CD4-positive, alpha-beta T cell treated with Interleukin-4 for 4 hours (primary cell): ENCODE measurements at regions not wholly inside any gene's neighbourhood (a gene's known extent, or its start where the extent isn't known, plus 50 kb on each side); places are given as distances from the start of the nearest gene placed in this dataset.
"Not testable (repeated sequence)": the region's sequence is repeated elsewhere in the genome, so short reads cannot be mapped to it uniquely, and the experiment has no call there.

Source experiments
- DNase-seq: peaks from one replicate; pipeline ENCODE4 v3.0.0-alpha.2; 2020

DNA sequence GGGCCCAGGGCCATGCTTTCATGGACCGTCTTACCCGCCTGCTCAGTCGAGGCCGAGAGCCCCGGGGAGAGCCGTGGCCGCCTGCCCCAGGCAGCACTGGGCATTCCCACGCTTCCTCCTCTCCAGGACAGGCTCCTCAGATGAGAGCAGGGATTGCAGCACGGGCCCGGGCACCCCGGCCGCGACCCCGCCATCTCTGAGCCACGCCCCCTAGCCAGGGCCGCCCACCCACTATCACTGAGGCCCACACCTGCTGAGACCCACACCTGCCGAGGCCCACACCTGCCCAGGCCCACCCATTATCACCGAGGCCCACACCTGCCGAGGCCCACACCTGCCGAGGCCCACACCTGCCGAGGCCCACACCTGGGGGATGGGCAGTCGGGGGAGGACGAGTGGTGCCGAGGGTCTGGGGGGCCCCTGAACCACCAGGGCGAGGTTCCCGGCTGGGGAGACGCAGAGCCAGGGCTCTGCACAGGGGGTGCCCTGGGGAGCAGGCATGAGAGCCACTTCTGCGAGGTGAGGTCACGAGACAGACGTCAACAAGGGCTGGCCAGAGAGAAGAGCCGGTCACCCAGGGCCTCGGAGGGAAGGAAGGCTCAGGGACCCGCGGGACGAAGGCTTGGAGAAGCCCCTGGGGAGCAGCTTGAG, 235.6 kb downstream of the ERMARD start:
- DNase-seq, result no peak

DNA sequence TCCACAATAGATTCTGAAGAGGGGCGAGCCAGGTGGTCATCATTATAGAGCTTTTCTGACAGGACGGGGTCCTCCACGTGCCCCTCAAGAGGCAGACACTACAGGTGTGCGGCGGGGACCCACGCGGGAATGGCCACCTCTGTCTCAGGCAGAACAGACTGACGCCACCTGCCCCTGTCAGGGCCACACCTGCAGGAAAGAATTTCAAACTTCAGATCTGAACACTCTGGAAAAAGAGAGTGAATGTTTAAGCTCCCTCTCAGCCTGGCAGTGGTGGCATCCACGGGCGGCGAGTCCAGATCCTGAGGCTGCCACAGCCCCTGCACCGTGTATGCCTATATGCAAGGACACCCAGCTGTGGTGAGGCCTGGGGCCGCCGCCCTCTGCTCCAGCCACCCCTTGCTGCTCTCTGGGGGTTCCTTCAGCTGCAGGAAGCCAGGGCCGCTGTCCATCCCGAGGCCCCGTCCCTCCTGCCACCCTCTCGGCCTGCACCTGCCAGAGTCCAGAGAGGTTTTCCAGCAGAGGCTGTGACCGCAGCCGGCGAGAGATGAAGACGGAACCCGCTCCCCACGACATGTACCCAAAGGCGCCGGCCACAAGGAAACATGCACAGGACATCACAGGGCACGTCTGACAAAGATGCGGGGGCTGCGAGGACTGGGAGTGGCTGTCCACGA, 234.9 kb downstream of the ERMARD start:
- no peak for DNase-seq

DNA sequence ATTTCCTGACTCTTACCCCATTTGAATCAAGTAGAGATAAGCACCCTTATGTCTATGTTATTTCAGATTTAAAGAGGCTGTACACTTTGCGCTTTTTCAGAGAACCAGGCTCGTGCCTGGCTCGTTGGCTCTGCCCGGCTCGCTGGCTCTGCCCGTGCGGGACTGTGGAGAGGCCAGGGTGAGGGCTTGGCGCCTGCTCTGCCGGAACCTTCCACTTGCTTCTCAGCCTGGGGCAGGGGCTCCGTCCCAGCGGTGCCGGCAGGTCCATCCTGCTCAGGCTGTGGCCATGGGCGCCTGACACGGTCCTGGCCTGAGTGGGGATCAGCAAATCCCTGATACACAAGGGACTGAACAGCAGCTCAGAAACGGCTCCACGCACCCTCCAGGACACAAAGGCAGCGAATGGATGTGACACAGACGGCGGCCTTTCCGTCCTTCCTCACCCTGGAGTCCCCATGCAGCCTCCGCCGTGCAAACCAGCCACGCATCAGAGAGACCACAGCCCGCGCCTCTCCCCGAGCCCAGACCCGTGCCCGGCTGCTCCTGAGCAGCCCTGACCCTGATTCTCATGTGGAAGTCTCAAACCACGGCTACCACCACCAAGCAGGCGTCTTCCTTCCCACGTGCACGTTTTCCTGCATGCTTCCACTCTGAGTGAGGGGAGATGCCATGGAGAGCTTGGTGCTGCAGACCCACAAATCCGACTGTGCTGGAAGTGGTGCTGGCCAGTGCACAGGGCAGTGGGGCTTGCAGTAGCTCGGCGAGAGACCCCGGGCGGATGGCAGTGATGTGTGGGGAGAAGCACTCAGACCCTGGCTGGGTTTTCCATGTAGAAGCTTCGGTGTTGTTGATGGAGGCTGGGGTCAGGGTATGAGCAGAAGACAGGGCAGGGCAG, 233.9 kb downstream of the ERMARD start:
- no peak for DNase-seq

DNA sequence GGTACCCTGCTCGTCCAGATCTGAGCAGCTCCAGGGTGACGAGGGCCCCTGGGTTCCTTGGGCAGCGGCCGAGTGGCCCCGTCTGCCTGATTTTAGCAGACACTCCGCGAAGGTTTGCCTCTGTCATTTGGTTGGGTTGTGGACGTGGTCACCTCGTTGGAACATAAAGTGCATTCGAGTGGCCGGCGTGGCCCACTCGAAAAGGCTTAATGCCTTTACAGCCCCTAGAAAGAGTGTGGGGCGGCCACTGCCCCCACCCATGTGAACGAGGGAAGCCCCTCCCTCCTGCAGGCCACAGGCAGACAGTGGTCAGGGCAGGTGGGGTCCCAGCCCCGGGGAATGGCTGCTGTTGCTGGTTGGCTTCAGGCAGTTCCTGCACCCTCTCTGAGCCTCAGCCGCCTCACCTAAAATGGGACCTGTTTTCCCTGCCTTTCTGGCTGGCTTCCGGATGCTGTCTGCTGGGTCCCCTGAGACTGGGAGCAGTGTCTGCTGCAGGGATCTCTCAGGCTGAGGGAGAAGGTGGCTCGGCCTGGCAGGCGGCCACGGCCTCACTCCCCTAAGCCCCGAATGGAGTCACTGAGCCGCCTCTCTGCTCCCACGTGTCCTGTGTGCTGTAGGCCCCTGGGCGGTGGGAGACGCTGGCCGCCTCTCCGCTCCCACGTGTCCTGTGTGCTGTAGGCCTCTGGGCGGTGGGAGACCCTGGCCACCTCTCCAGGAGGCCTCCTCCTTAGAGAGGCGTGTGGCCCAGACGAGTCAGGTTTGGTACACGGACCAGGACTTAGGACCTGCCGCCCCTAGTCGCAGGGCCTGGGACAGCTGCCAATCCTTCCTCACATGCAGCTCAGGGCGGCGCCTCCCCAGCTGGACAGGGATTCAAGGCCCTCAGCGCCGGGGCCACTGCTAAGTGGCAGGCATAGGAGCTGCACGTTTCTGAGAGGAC, 233.0 kb downstream of the ERMARD start:
- DNase-seq, result no peak

DNA sequence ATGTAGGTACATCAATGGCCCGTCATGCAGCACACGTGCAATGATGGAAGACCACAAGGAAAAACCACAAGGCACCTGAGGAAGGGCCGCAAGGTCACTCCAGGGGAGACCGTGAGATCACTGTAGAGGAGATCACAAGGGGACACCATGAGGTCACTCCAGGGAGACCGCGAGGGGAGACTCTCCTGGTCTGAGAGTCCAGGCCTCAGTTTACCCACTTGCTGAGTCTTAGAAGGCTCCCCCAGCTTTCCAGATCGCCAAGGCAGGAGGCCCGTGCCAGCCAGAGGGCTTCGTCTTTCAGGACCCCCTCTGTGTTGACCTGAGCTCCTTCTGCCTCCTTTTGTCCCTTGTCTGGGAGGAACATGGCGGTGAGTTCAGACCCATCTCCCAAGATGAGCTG, 232.2 kb downstream of the ERMARD start:
- DNase-seq, result no peak

DNA sequence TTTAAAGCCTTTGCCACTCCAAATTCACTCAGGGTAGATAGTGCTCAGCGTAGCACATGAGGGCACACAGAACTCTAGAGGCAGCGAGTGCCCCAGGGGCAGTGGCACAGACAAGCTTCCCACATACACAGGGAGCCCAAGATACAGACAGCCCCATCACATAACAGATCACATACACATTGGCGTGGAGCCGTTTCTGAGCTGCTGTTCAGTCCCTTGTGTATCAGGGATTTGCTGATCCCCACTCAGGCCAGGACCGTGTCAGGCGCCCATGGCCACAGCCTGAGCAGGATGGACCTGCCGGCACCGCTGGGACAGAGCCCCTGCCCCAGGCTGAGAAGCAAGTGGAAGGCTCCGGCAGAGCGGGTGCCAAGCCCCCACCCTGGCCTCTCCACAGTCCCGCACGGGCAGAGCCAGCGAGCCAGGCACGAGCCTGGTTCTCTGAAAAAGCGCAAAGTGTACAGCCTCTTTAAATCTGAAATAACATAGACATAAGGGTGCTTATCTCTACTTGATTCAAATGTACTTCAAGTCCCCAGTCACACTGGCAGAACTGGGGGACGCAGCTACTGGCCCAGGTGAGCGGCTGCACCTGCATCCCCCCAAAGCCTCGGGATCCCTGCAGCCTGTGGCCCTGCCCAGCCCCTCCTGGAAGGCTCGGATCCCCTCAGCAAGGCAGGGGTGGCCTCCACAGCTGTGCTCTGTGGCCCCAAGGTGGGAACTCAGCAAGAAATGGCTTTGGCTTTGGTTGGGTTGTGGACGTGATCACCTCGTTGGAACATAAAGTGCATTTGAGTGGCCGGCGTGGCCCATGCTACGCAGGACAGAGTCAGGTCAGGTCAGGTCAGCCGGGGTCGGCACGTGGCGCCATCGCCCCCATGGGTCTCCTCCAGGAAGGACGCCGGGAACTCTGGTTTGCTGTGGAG, 231.3 kb downstream of the ERMARD start:
- no peak for DNase-seq

DNA sequence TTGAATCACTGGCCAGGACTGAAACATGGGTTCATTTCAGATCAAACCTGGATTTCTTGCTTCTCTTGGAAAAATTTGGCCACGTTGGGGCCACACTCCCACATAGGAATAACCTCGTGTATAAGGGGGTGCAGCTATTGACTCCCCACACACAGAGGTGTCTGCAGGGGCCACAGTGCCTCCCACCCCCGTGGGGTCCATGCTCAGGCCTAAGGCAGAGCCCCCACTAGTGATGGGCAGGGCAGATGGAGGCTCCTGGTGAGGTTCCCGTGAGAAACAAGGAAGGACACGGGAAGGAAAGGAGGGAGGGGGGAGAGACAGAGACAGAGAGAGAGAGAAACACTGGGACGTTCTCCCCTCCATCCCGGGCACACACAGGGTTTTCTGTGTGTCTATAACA, 230.5 kb downstream of the ERMARD start:
- DNase-seq, result no peak

DNA sequence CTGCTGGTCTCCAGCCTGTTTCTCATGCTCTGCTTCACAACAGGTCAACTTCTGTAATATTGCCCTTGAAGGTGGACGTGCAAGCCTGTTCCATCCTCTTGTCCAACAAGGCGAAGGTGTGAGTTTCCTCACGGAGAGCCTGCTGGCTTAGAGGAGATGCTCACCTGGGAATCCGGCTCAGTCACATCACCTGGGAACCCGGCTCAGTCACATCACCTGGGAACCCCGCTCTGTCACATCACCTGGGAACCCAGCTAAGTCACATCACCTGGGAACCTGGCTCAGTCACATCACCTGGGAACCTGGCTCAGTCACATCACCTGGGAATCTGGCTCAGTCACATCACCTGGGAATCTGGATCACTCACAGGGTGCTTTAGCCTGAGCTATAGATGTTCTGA, 230.1 kb downstream of the ERMARD start:
- DNase-seq, result no peak

DNA sequence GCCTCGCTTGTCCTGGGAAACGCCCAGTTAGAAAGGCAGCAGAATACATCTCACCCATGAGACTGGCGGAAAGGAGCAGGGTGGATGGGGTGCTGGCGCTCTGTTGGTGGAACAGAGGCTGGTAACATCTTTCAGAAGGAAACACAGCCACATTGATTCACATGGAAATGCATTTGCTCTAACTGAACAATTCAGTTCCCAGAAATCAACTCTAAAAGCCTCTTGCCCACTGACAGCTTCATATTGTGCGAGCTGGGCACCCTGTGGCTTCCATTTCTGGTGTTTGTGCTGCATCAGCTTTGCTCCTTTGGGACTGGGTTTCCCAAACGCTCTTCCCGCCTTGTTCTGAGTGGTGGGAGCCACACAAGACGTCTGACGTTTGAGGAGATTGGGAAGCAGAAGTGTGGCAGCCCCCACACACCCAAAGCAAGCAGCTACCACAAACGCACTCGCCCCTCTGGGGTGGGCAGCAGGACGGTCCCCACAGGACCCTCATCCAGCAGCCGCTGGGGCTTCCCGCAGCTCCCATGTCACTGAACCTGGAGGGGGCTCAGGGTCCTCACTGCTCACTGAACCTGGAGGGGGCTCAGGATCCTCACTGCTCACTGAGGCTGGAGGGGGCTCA, 229.5 kb downstream of the ERMARD start:
- no peak for DNase-seq

DNA sequence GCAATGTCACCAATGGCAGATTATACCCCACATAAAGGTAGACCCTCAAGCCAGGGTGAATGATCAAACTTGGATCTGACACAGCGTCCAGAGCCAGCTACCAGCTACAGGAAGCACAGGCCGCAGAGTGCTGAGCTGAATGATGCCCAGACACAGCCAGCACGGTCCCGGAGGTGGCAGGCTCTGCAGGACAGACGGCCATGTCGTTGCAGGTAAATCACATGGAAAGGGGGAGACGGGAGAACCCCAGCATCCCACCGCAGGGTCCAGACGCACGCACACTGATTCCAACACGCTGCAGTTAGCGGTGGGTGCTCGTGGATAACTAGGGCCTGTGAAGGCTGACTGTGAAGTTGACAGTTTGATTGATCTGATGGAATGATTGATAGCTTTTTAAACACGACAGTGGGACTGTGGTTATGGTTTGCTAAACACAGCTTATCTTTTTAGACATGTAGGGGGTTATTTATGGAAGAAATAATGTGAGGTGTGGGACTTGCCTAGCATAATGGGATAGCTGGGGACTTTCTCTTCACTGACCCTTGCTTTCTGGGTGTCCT, 228.5 kb downstream of the ERMARD start:
- DNase-seq, result no peak

DNA sequence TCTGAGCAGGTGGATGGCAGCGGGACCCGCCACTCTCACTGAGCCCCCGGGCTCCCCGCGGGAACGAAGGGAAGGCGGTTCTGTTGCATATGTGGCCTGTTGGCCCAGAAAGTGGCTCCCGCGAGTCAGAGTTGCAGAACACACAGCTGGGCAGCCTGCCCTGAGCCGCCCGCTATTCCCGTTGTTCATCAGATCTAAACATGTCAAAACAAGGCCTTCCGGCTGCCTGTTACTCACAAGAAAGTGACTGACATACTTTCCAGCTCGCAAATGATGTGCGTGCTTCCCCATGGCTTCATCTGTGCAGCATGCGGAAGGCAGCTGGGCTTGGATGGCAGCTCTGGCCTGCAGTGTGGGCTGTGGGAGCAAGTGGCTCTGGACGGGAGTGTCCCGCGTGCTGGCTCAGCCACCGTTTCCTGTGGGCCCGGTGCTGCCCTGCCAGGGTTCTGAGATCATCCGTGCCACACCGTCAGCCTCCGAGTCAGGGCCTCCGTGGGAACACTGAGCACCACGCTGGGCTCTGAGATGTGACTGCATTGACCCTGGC, 227.3 kb downstream of the ERMARD start:
- no peak for DNase-seq

DNA sequence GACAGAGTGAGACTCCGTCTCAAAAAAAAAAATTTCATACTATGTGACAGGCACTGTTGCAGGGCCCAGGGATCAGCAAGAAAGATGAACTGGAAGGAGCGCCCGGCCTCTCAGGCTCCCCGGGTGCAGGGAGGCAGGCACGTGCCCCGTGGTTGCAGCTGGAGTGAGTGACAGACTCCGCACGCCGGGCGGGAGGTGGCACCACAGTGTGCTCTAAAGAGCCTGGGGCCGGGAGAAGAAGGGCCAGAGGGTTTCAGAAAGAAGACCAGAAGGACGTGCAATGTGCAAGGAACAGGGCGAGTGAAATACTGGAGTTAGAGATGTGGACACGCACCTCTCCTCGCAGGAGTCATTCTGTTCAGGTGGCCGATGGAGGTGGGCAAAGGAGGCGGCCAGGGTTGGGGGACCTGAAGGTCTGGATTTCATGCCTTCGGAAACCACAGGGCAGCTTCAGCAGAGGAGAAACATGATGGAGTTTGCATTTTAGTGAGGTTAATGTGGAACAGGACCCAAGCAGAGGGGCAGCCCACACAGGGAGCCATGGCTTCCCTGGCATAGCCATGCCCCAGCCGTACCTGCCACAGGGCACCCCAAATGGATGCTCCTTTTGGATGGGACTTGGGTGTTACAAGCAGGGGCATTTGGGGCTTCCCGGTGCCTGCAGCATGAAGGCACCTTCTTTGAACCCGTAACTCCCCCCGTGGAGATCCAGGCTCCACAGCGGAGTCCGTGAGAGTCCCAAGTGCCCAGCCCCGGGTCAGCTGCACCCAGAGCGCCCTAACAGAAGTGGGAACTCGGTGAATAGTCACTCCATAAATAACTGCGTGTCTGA, 226.2 kb downstream of the ERMARD start:
- no peak for DNase-seq

DNA sequence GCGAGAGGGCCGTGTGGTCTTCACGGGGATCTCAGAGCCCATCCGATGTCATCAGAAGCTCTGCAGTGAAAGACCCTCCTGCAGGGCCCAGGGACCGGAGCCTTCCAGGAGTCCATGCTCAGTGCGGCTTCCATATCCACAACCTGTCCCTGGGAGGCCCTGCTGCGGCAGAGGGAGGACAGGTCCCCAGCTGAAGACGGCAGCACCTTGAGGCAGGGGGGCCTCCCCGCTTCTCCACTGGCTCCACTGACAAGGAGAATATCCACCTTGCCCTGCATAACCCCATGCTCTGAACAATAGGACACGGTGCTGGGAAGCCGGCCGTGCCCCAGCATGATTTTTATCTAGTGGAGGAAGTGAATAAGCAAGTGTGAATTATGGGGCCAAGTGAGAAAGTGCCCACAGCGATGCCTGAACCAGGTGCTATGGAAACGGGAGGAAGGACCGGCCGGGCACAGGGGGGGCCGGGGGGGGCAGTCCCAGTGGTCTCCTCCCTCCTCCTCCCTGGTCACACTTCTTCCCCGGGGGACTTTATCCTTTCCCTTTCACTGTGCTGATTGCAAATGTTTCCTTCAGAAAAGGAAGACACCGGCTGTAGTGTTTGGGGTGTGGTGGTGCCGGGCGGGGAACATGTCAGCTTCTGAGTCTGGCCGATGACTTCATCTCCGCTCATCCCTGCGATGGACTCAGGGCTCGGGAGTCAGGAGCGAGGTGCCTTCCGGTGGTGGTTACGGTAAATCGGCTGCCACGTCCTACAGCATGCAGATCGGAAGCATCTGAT, 225.1 kb downstream of the ERMARD start:
- DNase-seq, result no peak

DNA sequence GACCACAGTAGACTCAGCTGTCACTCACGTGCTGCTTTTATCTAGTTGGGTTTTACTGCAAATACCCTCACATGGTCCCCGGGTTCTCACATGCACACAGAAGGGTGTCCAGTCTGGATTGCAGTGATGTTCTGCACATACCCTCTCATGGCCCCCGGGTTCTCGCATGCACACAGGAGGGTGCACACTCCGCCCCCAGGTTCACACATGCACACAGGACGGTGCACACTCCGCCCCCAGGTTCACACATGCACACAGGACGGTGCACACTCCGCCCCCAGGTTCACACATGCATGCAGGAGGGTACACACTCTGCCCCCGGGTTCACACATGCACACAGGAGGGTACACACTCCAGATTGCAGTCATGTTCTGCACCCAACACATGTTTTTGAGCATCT, 224.3 kb downstream of the ERMARD start:
- no peak for DNase-seq

DNA sequence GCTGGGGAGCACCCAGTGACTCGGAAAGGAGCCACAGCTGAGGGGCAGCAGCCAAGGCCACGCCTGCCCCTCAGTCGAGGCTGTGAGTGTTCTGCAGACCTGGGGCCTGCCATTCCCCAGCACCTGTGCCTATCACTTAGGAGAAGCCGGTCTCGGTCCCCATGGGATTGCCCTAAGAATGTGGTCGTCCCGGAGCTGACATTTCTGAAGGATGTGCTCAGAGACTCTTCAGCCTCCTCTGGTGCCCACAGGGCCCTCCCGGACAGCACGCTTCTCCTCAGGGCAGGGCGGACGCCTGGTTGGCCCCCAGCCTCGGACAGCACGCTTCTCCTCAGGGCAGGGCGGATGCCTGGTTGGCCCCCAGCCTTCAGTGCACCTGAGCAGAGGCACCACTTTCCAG, 223.9 kb downstream of the ERMARD start:
- DNase-seq, result no peak

DNA sequence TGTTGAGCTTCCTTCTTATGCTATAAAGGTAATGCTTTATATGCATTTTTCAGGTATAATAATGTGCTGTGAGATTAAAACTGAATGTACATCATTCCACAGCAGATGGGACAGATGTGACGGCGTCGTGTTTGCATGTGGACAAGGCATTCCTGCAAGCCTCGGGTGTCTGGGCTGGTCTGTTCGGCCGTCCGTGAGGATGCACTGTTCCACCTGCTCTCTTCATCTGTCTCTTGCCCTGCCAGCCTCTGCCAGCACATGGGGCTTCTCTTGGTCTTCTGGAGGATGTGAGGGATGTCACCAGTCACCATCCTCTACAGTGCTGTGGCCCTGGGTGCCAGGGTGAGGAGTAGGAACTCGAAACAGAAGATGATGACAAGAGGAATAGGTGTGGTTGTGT, 223.2 kb downstream of the ERMARD start:
- no peak for DNase-seq

DNA sequence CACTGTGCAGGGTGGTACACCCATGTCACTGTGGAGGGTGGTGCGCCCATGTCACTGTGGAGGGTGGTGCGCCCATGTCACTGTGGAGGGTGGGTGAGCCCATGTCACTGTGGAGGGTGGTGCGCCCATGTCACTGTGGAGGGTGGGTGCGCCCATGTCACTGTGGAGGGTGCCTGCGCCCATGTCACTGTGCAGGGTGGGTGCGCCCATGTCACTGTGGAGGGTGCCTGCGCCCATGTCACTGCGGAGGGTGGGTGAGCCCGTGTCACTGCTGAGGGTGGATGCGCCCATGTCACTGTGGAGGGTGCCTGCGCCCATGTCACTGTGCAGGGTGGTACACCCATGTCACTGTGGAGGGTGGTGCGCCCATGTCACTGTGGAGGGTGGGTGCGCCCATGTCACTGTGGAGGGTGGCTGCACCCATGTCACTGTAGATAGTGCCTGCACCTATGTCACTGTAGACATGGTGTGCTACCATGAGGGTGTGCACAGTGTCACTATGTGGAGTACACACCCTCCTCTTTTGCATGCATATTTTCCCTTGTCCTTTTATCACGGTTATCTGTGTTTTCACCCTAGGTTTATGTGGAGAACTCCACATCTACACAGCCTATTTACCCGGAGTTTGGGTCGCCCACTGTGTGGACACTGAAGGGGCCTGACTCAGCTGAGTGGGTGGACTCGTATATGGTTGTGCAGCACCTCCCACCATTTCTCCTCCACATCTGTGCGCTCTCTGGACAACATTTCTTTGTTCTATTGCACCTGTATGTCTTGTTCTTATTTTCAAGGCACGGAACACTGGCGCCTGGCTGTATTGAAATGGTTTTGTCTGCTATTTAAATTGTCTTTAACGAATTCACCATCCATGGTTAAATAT, 222.4 kb downstream of the ERMARD start:
- not testable (repeated sequence) for DNase-seq

DNA sequence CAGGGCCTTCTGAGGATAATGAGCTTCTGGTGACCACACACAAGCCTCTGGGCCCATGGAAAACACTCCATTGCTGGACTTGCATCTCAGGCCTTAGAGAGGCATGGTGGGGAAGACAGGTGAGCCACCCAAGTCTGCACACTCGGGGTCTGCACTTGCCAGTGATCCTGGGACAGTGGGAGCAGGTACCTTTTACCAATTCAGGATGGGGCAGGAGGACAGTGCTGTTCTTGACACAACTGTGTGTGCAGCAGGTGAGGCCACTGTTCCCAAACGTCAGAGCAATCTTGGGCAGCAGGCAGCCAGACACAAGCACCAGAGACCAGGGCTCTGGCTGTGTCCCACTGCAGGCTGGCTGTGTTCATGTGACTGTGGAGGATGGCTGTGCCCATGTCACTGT, 221.3 kb downstream of the ERMARD start:
- no peak for DNase-seq
